Type B pancreatic cell (in vitro differentiated cells): ENCODE measurements at regions not wholly inside any gene's neighbourhood (a gene's known extent, or its start where the extent isn't known, plus 50 kb on each side); places are given as distances from the start of the nearest gene placed in this dataset.

Source experiments
- DNase-seq: peaks from one replicate; pipeline ENCODE4 v3.0.0; 2021; ENCODE audit warnings: mixed read lengths; ENCODE audit not compliant: unreplicated experiment; ENCODE audit errors: extremely low spot score
- H3K27ac Mint-ChIP-seq: 2 replicates; pipeline ENCODE4 v1.8.0; 2021; ENCODE audit warnings: mild to moderate bottlenecking, mixed read lengths
- H3K27me3 Mint-ChIP-seq: 2 replicates; pipeline ENCODE4 v1.8.0; 2021; ENCODE audit warnings: mixed read lengths
- H3K36me3 Mint-ChIP-seq: 2 replicates; pipeline ENCODE4 v1.8.0; 2021; ENCODE audit warnings: mixed read lengths
- H3K4me1 Mint-ChIP-seq: one replicate; pipeline ENCODE4 v1.8.0; 2021; ENCODE audit warnings: mixed read lengths; ENCODE audit not compliant: unreplicated experiment
- H3K4me3 Mint-ChIP-seq: 2 replicates; pipeline ENCODE4 v1.8.0; 2021; ENCODE audit warnings: mild to moderate bottlenecking, mixed read lengths
- H3K9me3 Mint-ChIP-seq: 2 replicates; pipeline ENCODE4 v1.8.0; 2021; ENCODE audit warnings: mixed read lengths
- TF ChIP-seq, protein P1 (sequence below): fragments of 200-600 bp; sonication (generic); conservative IDR thresholded peaks from 2 replicates; pipeline ENCODE4 v1.5.0; 2021; ENCODE audit warnings: antibody characterized with exemption, mild to moderate bottlenecking

DNA sequence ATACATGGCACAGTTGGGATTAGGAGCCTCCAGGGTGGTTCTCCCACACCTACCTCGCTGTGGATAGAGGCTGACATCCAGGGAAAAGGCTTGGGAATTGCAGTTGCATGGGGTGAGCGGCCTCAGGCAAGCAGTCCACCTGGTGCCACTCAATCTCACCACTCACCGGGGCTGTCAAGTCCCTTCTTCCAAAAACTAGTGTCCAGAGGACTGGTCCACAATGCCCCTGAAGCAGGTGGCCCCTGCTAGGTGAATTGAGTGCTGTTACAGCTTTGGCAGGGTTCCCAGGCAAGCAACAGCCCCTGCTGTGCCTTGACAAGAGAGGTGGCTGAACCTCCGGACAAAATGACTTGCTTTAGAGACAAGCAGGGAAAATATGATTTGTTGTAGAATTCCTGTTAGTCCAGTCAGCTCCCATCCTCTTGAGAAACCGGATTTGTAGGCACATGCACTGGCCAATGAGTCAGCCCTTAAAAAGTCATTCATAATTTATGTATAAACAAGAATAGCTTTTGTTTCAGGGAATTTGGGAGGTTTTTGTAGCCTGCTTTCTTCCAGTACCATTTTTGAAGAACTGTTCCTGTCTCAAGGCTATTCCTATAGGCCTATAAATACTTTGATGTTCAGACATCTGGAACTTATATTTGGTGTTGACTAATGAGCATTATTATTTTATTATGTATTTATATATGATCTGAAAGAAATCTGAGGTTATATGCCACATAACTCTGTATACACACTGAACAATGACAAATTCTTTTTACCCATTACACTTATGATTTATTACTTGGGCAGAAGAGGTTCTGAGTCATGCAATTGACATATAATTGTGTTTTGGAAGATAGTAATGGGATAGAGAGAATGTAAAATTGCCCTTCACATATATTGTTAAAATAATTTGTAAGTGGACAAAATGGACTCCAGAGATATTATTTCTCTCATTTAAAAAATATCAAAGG, 411.1 kb downstream of the ACTL7B start:
- Mint-ChIP-seq H3K9me3 (peaks cover 8% of the 10 kb centered on the region), H3K27ac (peak overlapping the region; percentile 85), H3K4me3 (peak overlapping the region; percentile 40), H3K4me1 (peaks cover 22% of the 10 kb centered on the region), H3K27me3 (no peaks in the 10 kb centered on the region), H3K36me3 (no peaks in the 10 kb centered on the region)
- TF ChIP-seq, protein P1, sequence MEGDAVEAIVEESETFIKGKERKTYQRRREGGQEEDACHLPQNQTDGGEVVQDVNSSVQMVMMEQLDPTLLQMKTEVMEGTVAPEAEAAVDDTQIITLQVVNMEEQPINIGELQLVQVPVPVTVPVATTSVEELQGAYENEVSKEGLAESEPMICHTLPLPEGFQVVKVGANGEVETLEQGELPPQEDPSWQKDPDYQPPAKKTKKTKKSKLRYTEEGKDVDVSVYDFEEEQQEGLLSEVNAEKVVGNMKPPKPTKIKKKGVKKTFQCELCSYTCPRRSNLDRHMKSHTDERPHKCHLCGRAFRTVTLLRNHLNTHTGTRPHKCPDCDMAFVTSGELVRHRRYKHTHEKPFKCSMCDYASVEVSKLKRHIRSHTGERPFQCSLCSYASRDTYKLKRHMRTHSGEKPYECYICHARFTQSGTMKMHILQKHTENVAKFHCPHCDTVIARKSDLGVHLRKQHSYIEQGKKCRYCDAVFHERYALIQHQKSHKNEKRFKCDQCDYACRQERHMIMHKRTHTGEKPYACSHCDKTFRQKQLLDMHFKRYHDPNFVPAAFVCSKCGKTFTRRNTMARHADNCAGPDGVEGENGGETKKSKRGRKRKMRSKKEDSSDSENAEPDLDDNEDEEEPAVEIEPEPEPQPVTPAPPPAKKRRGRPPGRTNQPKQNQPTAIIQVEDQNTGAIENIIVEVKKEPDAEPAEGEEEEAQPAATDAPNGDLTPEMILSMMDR = no peak
- DNase-seq = no peak

DNA sequence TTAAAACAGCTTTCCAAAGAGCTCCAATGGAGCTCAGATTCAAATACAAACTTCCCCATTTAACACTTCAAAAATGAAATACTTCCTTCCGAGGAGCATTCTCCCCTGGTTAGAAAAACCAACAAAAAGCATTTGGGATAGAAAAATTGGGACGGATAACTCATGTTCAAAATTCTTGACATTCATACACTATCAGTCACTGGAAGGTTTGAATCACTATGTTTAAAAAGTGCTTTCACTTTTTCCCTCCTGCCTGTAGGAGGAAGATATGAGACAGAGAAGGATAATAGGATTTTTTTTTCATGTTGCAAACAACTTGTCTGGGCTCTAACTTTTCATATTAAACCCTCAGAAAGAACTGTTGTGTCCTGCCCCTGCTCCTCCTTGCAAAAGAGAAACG, 412.0 kb downstream of the ACTL7B start:
- Mint-ChIP-seq H3K4me3 (peak overlapping the region; percentile 66), H3K4me1 (peaks cover 22% of the 10 kb centered on the region), H3K36me3 (no peaks in the 10 kb centered on the region), H3K27ac (peak overlapping the region; percentile 85), H3K27me3 (no peaks in the 10 kb centered on the region), H3K9me3 (no peaks in the 10 kb centered on the region)
- no peak for DNase-seq
- TF ChIP-seq, protein P1 = no peak

DNA sequence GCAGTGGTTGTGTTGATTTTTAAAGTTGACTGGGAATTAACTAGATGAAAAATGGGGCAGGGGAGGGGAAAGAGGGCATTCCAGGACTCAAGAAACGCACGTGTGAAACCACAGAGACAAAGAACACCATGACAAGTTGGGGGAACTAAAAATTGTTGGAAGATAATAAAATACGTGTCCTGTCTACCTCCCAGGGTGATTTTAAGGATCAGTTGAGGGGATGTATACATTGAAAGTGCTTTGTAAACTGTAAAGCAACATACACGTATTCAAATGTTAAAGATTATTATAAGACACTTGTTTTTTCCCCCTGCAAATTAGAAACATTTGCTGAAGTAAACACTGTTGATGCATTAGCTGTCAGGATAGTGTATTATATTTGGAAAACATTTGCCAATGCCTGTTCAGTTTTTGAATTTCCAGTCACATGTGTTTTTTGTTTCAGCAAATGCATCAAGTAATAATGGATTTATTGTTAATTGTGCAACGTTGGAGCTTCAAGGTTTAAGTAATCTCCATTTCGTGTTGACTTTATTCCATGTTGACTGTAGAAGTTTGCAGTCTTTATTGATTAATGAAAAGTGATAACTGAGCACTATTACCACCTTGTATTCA, 412.7 kb downstream of the ACTL7B start:
- H3K4me1 Mint-ChIP-seq = peaks cover 22% of the 10 kb centered on the region
- no peaks in the 10 kb centered on the region for H3K27me3 Mint-ChIP-seq
- DNase-seq = no peak
- peak overlapping the region; percentile 17 for H3K4me3 Mint-ChIP-seq
- peak overlapping the region; percentile 4 for H3K27ac Mint-ChIP-seq
- no peaks in the 10 kb centered on the region for H3K36me3 Mint-ChIP-seq
- TF ChIP-seq, protein P1 = no peak
- H3K9me3 Mint-ChIP-seq = no peaks in the 10 kb centered on the region

DNA sequence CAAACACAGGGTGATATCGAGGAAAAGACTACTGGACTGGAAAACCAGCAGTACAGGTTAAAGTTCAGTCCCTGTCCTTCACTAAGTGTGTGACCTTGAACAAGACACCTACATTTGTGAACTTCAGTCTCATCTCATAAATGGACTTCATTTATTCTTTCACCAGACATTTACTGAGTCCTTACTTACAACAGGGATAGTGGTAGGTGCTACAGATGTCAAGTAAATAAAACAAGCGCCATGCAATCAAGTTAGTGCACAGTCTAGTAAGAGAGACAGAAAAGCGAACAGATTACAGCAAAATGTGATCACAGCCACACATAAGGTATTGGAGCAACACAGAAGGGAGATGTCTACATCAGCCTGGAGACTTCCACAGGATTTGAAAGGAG, 413.2 kb downstream of the ACTL7B start:
- TF ChIP-seq, protein P1 = no peak
- no peak for DNase-seq
- H3K4me3 Mint-ChIP-seq = peak overlapping the region; percentile 17
- no peaks in the 10 kb centered on the region for H3K36me3 Mint-ChIP-seq
- peaks cover 22% of the 10 kb centered on the region for H3K4me1 Mint-ChIP-seq
- H3K9me3 Mint-ChIP-seq = no peaks in the 10 kb centered on the region
- peak overlapping the region; percentile 4 for H3K27ac Mint-ChIP-seq
- H3K27me3 Mint-ChIP-seq = no peaks in the 10 kb centered on the region

DNA sequence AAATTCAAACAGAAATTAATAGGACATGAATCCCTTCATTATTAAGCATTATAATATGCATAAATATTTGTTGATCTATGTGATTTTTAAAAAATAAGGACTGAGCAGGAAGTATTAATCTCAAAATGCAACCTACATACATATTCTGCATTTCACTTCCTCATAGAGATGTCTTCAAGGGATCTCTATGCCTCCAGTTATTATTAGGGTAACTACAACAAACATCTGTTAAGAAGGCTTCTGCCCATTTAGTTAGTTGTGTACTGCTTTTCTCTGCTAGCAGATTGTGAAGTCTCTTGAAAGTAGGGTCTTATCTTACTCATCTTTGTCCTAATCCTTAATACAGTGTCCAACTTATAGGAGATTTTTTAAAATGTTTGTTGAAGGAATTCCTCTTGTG, 414.1 kb downstream of the ACTL7B start:
- TF ChIP-seq, protein P1 = no peak
- Mint-ChIP-seq H3K27ac (peak overlapping the region; percentile 40), H3K4me3 (no peak overlapping the region), H3K36me3 (no peaks in the 10 kb centered on the region), H3K4me1 (peaks cover 22% of the 10 kb centered on the region), H3K9me3 (no peaks in the 10 kb centered on the region), H3K27me3 (no peaks in the 10 kb centered on the region)
- no peak for DNase-seq
